Stimulated activated CD4-positive, alpha-beta T cell treated with anti-CD3 and anti-CD28 coated beads, Interleukin-4, amount 100 ng/mL, for 24 hours (primary cell): ENCODE measurements at regions not wholly inside any gene's neighbourhood (a gene's known extent, or its start where the extent isn't known, plus 50 kb on each side); places are given as distances from the start of the nearest gene placed in this dataset.

Source experiments
- DNase-seq: peaks from one replicate; pipeline ENCODE4 v3.0.0-alpha.2; 2020

DNA sequence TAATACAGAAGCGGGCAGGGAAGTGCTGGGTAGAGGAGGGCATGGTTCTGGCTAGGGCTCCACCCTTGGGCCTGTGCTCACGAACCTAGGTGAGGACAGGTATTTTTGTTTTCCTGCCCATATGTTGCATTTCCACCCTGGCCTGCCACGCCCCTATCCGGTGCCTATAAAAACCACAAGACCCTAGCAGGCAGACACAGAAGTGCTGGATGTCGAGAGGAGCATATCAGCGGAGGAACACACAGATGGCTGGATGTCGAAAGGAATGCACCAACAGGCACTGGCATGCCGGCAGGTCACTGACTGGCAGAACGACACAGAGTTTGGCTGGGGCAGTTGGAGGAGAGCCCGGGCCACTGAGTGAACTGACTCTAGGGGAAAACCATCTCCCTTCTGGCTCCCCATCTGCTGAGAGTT lies 316.6 kb upstream of the BOD1L1 start:
- DNase-seq, result no peak

- no peak for DNase-seq
Measured at GRCh38 chr4:13947921-13948320, 320.4 kb upstream of the BOD1L1 start.

- DNase-seq, result no peak
Measured at GRCh38 chr4:13950491-13950890, 323.0 kb upstream of the BOD1L1 start.

GRCh38 chr4:13953083-13953482 lies 325.6 kb upstream of the BOD1L1 start:
- DNase-seq, result no peak

GRCh38 chr4:13955551-13955950 lies 328.0 kb upstream of the BOD1L1 start:
- no peak for DNase-seq

GRCh38 chr4:13956947-13957346 lies 329.4 kb upstream of the BOD1L1 start:
- DNase-seq, result no peak

GRCh38 chr4:13957871-13958270 lies 330.3 kb upstream of the BOD1L1 start:
- DNase-seq, result no peak

DNA sequence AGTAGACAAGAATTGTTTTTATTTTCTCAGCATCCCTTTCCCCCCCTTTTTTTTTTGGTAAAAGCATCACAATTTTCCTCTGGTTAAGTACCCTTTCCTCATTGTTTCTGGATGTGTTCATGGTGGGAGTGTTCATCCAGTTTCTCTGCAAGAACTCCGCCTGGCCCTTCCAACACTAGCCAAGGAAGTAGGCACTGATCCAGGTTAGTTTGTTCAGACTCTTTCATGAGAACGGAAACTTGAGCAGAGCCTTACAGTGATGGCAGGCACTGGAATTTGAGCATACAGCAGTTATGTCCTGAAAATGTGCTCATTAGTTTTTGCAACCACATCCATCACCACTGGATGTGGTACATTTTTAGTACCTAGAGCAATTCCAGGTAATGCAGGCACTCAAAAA lies 336.1 kb upstream of the BOD1L1 start:
- no peak for DNase-seq

- no peak for DNase-seq
Measured at GRCh38 chr4:13966231-13967195, 339.0 kb upstream of the BOD1L1 start.

- no peak for DNase-seq
Measured at GRCh38 chr4:13968723-13969122, 341.2 kb upstream of the BOD1L1 start.

GRCh38 chr4:13970349-13970748 lies 342.8 kb upstream of the BOD1L1 start:
- no peak for DNase-seq

DNA sequence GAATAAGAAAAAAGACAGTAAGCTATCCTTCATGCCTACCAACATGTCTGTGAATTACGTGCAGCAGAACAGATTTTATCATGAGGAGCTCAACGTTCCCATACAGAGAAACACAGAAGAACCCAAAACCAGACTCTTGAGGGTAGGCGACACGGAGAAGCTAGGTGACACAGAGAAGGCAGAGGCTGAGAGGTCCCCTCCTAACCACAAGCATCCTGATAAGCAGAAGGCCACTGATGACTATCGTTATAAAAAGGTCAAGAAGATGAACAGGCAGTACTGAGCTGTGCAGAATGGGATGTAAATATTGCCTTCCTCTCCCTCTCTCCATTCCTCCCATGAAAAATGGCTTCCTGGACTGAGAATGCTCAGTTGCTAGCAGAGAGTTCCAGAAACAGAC lies 350.2 kb upstream of the BOD1L1 start:
- DNase-seq, result no peak

GRCh38 chr4:13980317-13981310 lies 353.1 kb upstream of the BOD1L1 start:
- DNase-seq, result no peak

- no peak for DNase-seq
Measured at GRCh38 chr4:13981499-13981898, 354.0 kb upstream of the BOD1L1 start.

GRCh38 chr4:13982010-13982409 lies 354.5 kb upstream of the BOD1L1 start:
- DNase-seq, result no peak

DNA sequence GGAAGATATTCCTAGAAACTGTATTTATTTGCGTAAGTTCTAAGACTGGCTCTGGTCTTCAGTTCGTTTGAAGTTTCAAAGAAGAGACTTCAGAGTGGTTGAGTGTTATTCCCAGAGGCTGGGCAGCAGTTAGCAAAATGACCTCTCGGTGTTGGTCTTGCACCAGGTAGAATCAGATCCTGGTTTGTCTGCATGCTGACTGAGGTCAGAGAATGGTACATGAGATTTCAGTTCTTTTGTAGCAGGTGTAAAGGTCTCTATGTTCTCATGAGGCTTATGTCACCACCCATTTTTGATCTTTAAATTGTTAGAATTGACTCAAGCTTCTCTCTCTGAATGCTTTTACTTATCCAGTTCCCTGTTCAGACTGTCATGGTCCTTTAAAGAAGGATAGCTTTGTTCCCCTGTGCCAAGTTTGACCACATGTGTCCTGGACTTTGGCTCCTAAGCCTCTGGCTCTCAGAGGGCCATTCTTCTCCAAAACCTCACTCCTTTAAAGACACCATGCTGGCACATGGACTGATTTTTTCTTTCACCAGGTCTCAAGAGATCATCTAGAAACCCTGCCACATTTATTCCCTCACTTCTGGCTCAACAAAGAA lies 355.8 kb upstream of the BOD1L1 start:
- DNase-seq, result no peak

DNA sequence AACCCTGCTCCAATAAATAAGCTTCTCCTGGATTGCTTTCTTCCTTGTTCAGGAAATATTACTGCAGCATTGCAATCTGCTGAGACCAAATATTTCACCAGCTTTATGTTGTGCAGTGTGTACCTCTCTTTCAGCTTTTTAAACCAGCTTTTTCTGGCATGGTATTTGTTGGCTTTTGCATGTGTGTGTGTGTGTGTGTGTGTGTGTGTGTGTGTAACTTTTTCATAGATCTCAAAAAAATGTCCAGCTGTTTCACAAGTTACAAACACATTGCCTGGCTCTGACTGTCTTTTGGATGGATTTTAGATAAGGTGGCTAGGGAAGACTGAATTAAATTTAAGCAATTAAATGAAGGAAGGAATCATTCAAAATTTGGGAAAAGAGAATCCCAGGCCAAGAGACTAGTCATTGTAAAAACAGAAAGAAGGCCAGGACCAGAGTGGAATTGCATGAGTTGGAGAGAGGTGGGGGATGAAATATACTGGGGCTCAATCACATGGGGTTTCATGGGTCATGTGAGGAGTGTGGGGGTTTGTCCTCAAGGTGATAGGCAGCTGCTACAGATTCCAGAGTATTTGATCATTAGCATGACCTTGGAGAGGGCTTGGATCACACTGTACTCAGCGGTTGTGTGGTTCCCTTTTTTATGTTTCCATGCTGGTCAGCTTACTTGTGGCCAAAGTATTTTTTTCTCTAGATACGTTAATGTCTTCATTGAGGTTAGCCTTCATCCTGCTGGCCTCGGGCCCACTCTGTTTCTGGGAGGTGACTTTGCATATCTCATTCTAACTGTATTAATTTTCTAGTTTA lies 357.7 kb upstream of the BOD1L1 start:
- no peak for DNase-seq

GRCh38 chr4:13985837-13986236 lies 358.3 kb upstream of the BOD1L1 start:
- no peak for DNase-seq

GRCh38 chr4:13986548-13986947 lies 359.0 kb upstream of the BOD1L1 start:
- DNase-seq, result no peak

DNA sequence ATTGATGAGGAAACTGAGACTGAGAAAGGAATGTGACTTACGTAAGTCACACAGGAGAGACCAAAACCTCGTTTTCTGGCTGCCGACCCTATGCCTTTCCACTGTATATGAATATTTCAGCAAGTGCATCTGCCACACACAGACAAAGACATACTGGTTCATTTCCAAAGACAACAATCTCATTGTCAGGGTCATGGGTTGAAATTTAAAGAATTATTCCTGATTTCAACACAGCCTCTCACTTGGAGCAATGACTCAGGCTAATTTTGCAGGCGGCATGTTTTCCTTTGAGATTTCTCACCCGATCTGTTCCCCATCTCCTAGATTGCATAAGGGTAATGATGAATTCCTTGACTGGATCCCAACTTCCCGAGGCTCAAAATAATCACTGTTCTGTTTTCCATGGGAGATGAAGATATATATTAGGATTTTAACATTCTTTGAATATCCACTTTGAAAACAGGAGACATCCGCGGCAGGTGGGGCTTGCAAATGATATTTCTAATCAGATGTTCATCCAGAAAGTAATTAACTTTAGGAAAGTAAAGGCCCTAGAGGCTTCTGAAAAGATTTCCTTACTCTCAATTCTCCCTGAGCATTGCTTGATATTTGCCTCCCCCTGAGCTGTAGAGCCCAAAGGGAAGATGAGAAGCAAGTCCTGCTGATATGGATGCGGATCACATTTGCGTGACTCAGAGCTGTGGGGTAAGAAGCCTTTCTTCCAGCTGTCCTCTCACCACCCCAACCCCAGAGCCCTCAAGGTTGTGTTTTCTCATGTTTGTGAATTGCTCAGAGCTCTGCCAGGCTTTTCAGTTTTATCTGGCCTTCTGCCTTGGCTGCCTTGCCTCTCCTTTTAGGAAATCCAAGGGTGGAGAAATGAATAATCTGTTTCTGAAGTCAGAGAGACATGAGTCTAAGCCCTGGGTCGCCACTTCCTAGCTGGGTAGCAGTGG lies 361.1 kb upstream of the BOD1L1 start:
- no peak for DNase-seq

DNA sequence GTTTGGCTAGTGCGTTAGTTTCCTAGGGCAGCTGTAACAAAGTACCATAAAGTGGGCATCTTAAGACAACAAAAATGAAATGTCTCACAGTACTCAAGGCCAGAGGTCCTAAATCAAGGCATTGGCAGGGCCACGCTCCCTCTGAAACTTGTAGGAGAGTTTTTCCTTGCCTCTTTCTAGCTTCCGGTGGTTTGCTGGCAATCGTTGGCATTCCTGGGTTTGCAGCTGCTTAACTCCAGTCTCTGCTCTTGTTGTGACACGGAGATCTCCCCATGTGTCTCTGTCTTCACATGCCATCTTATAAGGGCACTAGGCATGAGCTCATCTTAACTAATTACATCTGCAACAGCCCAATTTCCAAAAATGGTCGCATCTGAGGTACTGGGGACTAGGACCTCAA lies 362.0 kb upstream of the BOD1L1 start:
- no peak for DNase-seq
